ENCODE measurements at regions not wholly inside any gene's neighbourhood (a gene's known extent, or its start where the extent isn't known, plus 50 kb on each side); places are given as distances from the start of the nearest gene placed in this dataset.
A peak's percentile ranks its signal among the peaks of the same experiment; 100 is the strongest.

- H3K9ac ChIP-seq: no peak overlapping the region
- no peak overlapping the region for H3K27ac ChIP-seq
- TF ChIP-seq CTCF (IDR thresholded peaks at IDR 0.05): no peak
- H3K36me3 ChIP-seq (ENCODE audit: control insufficient read depth, insufficient read depth, low read length): no peaks in the 10 kb centered on the region
- H3K27me3 ChIP-seq (ENCODE audit: control insufficient read depth, insufficient read depth, low read length): no peaks in the 10 kb centered on the region
- no peak overlapping the region for H3K4me3 ChIP-seq (ENCODE audit: low read depth, low read length)
- no peaks in the 10 kb centered on the region for H3K79me2 ChIP-seq
- no peak overlapping the region for H2AFZ ChIP-seq
- H3K9me3 ChIP-seq (ENCODE audit: control insufficient read depth, low read length): no peaks in the 10 kb centered on the region
- H3K4me1 ChIP-seq: no peaks in the 10 kb centered on the region
- no peak overlapping the region for H3K4me2 ChIP-seq (ENCODE audit: low read length)
These were observed 219.2 kb upstream of the ELL2 start for GRCh38 chr5:96180684-96181435.

GRCh38 chr5:96177303-96177869 is 215.7 kb upstream of the ELL2 start:
- Histone ChIP-seq H3K27ac (no peak overlapping the region), H3K27me3 (ENCODE audit: control insufficient read depth, insufficient read depth, low read length) (no peaks in the 10 kb centered on the region), H3K4me2 (ENCODE audit: low read length) (peak overlapping the region; percentile 32), H3K36me3 (ENCODE audit: control insufficient read depth, insufficient read depth, low read length) (no peaks in the 10 kb centered on the region), H3K4me1 (no peaks in the 10 kb centered on the region), H3K4me3 (ENCODE audit: low read depth, low read length) (no peak overlapping the region), H3K9ac (no peak overlapping the region), H3K9me3 (ENCODE audit: control insufficient read depth, low read length) (no peaks in the 10 kb centered on the region), H3K79me2 (no peaks in the 10 kb centered on the region), H2AFZ (no peak overlapping the region)
- TF ChIP-seq CTCF (IDR thresholded peaks at IDR 0.05): no peak

- H3K9me3 ChIP-seq (ENCODE audit: control insufficient read depth, low read length): no peaks in the 10 kb centered on the region
- no peak overlapping the region for H3K27ac ChIP-seq
These were observed 214.4 kb upstream of the ELL2 start for GRCh38 chr5:96176022-96176421.

GRCh38 chr5:96175090-96175489 is 213.4 kb upstream of the ELL2 start:
- Histone ChIP-seq H3K9ac (no peak overlapping the region), H3K27me3 (ENCODE audit: control insufficient read depth, insufficient read depth, low read length) (no peaks in the 10 kb centered on the region), H3K4me3 (ENCODE audit: low read depth, low read length) (no peak overlapping the region), H3K79me2 (no peaks in the 10 kb centered on the region), H2AFZ (no peak overlapping the region), H3K4me1 (no peaks in the 10 kb centered on the region), H3K4me2 (ENCODE audit: low read length) (no peak overlapping the region), H3K36me3 (ENCODE audit: control insufficient read depth, insufficient read depth, low read length) (no peaks in the 10 kb centered on the region), H3K27ac (no peak overlapping the region), H3K9me3 (ENCODE audit: control insufficient read depth, low read length) (no peaks in the 10 kb centered on the region)
- TF ChIP-seq CTCF (IDR thresholded peaks at IDR 0.05): no peak

More at GRCh38 chr5:96176022-96176421, 214.4 kb upstream of the ELL2 start:
- H3K79me2 ChIP-seq: no peaks in the 10 kb centered on the region
- no peak overlapping the region for H3K4me2 ChIP-seq (ENCODE audit: low read length)
- H3K36me3 ChIP-seq (ENCODE audit: control insufficient read depth, insufficient read depth, low read length): no peaks in the 10 kb centered on the region
- no peak overlapping the region for H2AFZ ChIP-seq
- TF ChIP-seq CTCF (IDR thresholded peaks at IDR 0.05): no peak
- H3K4me3 ChIP-seq (ENCODE audit: low read depth, low read length): no peak overlapping the region
- no peaks in the 10 kb centered on the region for H3K4me1 ChIP-seq
- no peaks in the 10 kb centered on the region for H3K27me3 ChIP-seq (ENCODE audit: control insufficient read depth, insufficient read depth, low read length)
- no peak overlapping the region for H3K9ac ChIP-seq

- no peaks in the 10 kb centered on the region for H3K79me2 ChIP-seq
- TF ChIP-seq CTCF (IDR thresholded peaks at IDR 0.05): no peak
- H3K27ac ChIP-seq: no peak overlapping the region
- no peaks in the 10 kb centered on the region for H3K36me3 ChIP-seq (ENCODE audit: control insufficient read depth, insufficient read depth, low read length)
- no peak overlapping the region for H2AFZ ChIP-seq
- no peak overlapping the region for H3K4me2 ChIP-seq (ENCODE audit: low read length)
- H3K27me3 ChIP-seq (ENCODE audit: control insufficient read depth, insufficient read depth, low read length): no peaks in the 10 kb centered on the region
- H3K4me1 ChIP-seq: no peaks in the 10 kb centered on the region
- H3K9ac ChIP-seq: no peak overlapping the region
- no peaks in the 10 kb centered on the region for H3K9me3 ChIP-seq (ENCODE audit: control insufficient read depth, low read length)
- no peak overlapping the region for H3K4me3 ChIP-seq (ENCODE audit: low read depth, low read length)
These were observed 211.7 kb upstream of the ELL2 start for GRCh38 chr5:96173366-96173765.

Measured in parathyroid adenoma (tissue), 2 donors.